HTR-8/SVneo (cell line): ENCODE measurements at regions not wholly inside any gene's neighbourhood (a gene's known extent, or its start where the extent isn't known, plus 50 kb on each side); places are given as distances from the start of the nearest gene placed in this dataset.

Experiments
- DNase-seq: peaks from one replicate; pipeline ENCODE4 v3.0.0; 2011; ENCODE audit warnings: low spot score, mixed read lengths; ENCODE audit not compliant: insufficient read length
- FAIRE-seq: peaks from 2 replicates; lab custom pipeline; 2011; peaks lifted over from hg19 to GRCh38; lab: Jason Lieb, UNC

GRCh38 chr16:65422934-65423333 lies 301.1 kb upstream of the CDH11 start:
- DNase-seq (no peak), FAIRE-seq (no peak)

GRCh38 chr16:65421596-65421995 lies 299.7 kb upstream of the CDH11 start:
- DNase-seq (no peak), FAIRE-seq (no peak)

DNA sequence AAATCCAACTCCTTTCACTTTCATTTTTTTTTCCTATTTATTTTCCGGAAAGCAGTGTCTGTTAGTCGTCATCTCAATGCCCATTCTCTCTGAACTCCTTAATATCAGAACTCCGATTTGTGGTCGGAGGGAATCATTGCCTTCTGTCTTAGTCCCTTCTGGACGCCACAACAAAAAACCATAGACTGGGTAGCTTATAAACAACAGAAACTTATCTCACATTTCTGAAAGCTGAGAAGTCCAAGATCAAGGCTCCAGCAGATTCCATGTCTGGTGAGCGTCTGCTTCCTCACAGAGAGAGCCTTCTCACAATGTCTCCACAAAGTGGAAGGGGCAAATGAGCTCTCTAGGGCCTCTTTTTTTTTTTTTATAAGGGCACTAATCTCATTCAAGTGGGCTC lies 296.6 kb upstream of the CDH11 start:
- no peak for DNase-seq
- no peak for FAIRE-seq

GRCh38 chr16:65415460-65415859 lies 293.6 kb upstream of the CDH11 start:
- DNase-seq = no peak
- no peak for FAIRE-seq

DNA sequence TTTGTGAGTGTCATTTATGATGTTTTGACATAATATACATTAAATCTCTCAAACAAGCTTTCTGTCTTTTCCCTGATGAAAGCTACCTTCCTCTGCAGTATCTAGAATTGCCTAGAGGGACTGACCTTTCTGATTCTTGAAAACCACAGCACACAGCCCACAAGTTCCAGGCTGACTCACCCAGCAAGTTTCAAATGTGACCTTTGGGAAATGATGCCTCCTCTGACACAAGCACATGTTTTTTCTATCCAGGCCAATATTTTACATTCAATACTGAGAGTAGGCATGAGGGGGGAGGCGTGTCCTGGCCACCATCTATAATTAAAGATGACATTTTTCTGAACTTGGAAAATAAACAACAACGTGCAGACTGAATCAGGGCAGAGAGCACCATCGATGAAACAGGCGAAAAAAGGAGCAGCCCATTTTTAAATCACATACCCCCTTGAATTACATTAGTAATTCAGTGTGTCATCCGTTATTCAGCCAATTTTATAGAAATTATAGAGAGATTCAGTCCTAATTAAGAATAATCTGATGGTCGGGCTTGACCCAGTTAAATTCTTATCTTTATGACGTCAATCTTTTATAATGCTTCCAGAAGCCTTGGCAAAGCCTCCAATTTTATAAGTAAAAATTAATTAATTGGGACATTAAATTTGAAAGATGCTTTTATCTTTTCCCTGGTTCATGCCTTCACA lies 292.6 kb upstream of the CDH11 start:
- FAIRE-seq = no peak

DNA sequence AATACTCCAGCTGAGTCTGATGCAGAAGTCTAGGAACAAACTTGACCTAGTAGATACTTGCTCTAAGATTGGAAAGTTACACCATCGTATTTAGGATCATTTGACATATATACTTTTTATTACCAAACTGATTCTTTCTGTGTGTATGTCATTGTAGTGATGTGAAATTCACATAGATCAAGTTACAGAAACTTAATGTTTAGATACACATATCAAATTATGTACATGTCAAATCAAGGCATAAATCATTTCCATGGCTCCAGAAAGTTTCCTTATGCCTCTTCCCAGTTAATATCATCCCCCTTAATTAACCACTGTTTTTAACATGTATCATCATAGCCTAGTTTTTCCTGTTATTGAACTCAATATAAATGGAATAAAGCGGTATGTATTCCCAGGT lies 292.0 kb upstream of the CDH11 start:
- FAIRE-seq (no peak), DNase-seq (no peak)

More for the DNA sequence above, 292.6 kb upstream of the CDH11 start:
- no peak for DNase-seq

DNA sequence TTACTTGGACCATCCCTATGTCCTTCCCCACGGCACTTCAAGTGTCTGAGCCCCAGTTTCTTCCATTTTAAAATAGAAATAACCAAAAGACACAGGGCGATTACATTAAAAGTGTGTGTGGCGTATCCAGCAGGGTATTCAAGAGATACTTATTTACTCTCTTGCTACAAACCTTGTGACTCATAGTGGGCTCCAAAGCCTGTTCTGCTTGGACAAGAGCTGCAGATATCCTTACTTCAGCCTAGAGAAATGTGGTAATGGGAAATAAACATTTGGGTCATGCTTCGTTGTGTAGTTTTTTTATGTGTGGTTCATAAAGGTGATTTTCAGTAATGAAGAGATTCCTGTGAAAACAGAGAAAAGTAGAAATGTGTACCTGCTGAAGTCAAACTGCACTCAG lies 288.9 kb upstream of the CDH11 start:
- FAIRE-seq (no peak), DNase-seq (no peak)

DNA sequence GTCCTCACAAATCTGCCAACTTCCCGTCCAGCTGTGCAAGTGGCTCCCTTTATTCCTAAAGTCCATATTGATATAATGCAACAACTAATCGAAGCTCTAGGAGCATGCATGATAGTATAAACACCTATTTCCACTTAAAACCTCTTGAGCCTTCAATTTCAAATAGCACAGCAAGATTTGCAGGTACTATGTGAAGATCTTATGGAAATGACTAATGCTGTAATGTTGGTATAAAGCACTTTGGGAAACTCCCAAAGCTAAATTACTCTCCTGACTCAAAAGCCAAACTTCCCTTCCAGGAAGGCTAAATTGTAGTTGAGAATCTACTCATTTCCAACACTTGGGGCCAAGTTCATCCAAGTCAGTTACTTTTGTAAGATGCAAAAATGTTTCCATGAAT lies 287.6 kb upstream of the CDH11 start:
- DNase-seq (no peak), FAIRE-seq (no peak)

GRCh38 chr16:65406933-65407332 lies 285.1 kb upstream of the CDH11 start:
- no peak for FAIRE-seq

DNA sequence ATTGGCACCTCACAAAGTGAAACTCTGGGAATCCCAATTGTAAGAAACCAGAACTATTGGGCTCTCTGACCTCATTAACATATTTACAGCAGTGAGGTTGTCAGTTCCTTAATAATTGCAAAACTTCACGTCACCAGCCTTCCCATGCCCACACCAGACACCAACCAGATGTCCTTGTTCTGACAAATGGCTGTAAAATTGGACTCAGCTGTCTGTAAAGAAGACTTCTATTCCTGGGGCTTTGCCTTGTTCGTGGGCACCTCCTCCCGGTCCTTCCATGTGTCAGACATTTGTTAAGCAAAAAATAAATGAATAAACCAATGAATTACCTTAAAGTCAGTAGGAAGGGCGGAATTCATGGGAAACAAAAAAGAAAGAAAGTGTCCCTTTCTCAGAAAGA lies 284.3 kb upstream of the CDH11 start:
- no peak for FAIRE-seq
- DNase-seq = no peak

More at GRCh38 chr16:65406933-65407332, 285.1 kb upstream of the CDH11 start:
- no peak for DNase-seq

DNA sequence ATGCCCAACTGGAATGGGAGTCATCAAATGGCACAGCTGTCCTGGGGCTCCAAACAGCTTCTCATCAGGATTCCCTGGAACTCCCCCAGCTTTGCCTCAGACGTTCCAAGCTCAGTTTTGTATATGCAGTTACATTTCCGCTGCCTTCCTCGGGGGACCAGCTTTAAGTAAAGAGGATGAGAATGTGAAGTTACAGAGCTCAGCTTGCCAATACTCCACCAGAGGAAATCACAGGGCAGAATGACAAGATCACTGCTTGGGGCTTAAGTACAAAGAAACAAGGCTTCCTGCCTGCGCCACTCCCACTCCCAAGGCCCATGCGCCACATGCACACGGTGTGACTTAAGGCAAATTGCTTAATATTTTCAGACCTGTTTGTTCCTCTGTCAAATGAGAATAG lies 272.4 kb upstream of the CDH11 start:
- FAIRE-seq = no peak
- no peak for DNase-seq

- DNase-seq (no peak), FAIRE-seq (no peak)
Observed at GRCh38 chr16:65392806-65393565, 271.1 kb upstream of the CDH11 start.

GRCh38 chr16:65388592-65388991 lies 266.7 kb upstream of the CDH11 start:
- FAIRE-seq (no peak), DNase-seq (no peak)

- FAIRE-seq = no peak
Observed at GRCh38 chr16:65386672-65387071, 264.8 kb upstream of the CDH11 start.

DNA sequence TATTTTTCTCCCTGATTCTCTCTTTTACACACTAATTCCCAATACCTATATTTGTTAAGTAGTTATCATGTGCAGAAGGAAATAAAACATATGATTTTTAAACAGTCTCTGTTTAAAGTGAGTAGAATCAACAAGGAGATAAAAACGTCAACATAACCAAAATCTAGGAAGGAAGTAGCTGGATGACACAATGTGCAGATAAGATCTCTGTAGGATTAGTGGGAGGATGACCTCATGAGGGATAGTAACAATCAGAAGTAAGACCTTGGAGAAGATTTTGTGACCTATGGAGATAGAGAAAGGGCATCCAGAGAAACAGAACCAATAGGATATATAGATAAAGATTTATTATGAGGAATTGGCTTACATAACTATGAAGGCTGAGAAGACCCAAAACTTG lies 262.6 kb upstream of the CDH11 start:
- no peak for FAIRE-seq
- no peak for DNase-seq

More at GRCh38 chr16:65386672-65387071, 264.8 kb upstream of the CDH11 start:
- DNase-seq = no peak

DNA sequence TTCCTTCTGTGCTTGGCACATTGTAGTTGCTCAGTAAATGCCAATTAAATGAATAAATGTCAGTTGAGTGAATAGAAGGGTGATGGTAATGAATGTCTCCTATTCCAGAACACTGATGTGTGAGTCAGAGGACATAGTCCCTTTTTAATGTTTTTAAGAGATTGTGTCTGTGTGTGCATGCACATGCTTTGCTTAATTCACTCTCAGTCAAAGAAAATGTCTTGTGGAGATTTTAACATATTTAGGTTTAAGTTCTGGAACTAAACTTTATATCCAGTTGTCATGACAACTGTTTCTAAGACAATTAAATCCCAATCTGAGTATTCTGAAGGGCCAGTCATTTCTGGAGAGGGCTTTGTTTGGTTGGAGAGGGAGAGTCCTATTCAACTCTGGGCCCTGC lies 255.3 kb upstream of the CDH11 start:
- FAIRE-seq (no peak), DNase-seq (no peak)

DNA sequence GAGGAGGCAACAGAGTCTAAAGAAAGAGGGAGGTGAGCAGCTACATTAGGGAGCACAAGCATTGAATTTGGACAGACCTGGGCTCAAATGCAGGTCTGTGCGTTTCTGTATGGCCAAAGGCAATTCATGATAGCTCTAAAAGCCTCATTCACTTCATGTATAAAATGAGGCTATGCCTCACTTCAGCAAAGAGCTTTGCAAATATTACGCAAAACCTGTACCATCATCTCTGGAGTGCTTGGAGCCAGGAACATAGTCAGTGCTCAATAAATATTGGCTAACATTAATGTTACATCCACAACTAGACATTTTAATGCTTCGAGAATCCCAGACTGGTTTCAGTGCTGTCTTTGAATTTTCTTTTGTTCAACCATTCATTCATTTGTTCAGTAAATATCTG lies 254.7 kb upstream of the CDH11 start:
- FAIRE-seq = no peak
- no peak for DNase-seq

- no peak for DNase-seq
- FAIRE-seq = no peak
Observed at GRCh38 chr16:65375651-65376050, 253.8 kb upstream of the CDH11 start.

DNA sequence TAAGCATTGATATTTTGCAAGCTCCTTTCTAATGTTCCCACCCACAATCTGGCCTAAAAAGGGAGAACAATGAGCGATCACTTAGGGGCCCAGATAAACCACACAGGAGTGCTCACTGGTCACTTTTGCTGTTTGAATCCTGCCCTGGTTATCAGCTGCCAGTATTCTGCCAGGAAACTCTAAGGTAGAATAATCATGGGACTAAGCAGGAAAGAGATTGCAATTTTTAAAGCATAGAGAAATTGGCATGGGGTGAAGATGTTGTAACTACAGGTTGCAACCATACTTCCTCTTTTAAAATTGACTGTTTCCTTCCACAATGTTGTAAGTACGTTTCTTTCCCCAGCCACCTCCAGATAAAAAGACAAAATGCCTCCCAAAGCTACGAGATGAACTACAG lies 251.2 kb upstream of the CDH11 start:
- FAIRE-seq (no peak), DNase-seq (no peak)

DNA sequence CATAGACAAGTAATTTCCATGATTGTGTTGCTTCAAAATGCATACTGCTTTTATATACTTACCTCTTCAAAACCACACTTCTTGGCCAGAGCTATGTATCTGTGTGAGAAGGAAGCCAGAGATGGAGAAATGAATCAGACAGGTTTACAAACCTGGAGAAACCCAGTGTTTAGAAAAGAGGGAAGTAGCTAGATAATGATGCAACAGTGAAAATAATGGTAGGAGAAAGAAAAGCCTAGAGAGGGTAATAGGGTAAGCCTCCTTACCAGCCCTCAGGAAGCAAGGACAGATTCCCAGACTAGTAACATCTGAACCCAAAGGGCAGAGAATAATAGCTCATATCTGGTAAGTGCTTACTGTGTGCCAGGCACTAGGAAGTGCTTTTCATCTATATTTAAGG lies 250.3 kb upstream of the CDH11 start:
- DNase-seq = no peak
- no peak for FAIRE-seq

DNA sequence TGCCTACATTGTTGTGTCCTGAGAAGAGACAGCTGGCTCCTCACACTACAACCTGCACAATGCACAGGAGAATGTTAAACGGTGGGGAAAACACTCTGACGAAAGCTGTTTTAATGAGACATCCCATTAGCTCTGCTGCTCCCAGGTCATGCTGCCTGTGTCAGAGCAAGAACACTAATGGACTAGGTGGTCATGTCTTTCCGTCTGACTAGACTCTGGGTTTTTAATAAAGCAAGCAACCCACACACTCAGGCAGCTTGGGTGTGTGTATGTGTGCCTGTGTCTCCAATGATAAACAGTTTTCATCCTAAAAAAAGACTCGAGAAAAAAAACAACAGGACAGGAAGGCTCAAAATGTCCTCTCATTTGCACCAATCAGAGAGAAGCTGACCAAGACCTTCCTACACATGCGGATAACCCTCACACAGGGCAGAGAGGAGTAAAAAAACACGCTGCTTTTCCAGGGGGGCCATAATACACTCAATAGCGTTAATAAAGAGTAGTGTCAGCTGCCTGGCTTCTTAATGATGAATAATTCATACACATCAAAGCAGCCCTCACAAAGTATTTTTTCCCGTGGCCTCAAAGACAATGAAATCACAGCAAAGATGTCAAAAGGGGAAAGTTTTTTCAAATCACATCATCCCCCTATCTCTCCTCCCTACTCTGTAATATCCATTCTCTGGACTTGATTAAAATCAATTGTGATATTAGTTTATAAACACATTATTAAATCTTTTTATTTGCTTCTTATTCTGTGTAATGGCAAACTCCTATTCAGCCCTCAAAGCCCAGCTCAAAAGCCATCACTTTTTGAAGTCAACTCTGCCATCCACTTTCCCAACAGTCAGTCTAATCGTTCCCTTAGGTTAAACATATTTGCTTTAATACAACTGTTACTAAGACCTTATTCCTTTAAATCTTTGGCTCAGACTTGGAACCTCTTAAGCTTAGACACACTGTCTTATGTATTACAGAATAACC lies 244.2 kb upstream of the CDH11 start:
- DNase-seq (no peak), FAIRE-seq (no peak)
